ENCODE measurements at regions not wholly inside any gene's neighbourhood (a gene's known extent, or its start where the extent isn't known, plus 50 kb on each side); places are given as distances from the start of the nearest gene placed in this dataset.
"Not testable (repeated sequence)": the region's sequence is repeated elsewhere in the genome, so short reads cannot be mapped to it uniquely, and the experiment has no call there.

GRCh38 chr2:176793792-176794191 lies 418.8 kb upstream of the HNRNPA3 start:
- DNase-seq, result no peak

DNA sequence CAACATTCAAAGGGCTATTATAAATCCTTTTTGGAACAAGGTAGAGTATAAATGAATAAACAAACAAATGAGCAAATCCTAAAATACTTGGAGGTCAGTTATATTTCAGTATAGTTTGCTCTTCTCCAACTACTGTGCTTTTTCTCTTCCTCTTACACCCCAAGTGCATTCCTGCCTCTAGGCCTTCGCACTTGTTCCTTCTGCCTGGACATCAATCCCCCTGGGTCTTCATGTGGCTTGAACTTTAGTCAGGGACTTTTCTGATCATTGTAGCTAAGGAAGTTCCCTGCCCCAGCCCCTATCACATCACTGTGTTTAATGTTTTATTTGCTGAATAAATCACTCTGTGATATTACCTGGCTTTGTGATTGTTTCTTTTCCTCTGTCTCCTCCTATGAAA lies 418.2 kb upstream of the HNRNPA3 start:
- ATAC-seq (peak in 2 of 4 donors; percentile 15 to 44), FAIRE-seq (no peak), DNase-seq (no peak)
- Histone ChIP-seq H3K4me1 (no peaks in the 10 kb centered on the region), H3K9me3 (no peaks in the 10 kb centered on the region), H3K36me3 (no peaks in the 10 kb centered on the region), H3K27ac (no peak overlapping the region), H3K4me3 (no peak overlapping the region), H3K27me3 (no peaks in the 10 kb centered on the region)
- WGBS, 2 donors, result 64 to 74% methylated on average over 1 of the region's 1 CpG
- intact Hi-C loops (cut with DNase I), result no loop called here
- TF ChIP-seq, protein P1, sequence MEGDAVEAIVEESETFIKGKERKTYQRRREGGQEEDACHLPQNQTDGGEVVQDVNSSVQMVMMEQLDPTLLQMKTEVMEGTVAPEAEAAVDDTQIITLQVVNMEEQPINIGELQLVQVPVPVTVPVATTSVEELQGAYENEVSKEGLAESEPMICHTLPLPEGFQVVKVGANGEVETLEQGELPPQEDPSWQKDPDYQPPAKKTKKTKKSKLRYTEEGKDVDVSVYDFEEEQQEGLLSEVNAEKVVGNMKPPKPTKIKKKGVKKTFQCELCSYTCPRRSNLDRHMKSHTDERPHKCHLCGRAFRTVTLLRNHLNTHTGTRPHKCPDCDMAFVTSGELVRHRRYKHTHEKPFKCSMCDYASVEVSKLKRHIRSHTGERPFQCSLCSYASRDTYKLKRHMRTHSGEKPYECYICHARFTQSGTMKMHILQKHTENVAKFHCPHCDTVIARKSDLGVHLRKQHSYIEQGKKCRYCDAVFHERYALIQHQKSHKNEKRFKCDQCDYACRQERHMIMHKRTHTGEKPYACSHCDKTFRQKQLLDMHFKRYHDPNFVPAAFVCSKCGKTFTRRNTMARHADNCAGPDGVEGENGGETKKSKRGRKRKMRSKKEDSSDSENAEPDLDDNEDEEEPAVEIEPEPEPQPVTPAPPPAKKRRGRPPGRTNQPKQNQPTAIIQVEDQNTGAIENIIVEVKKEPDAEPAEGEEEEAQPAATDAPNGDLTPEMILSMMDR (IDR thresholded peaks at IDR 0.05), result no peak

More at GRCh38 chr2:176793792-176794191, 418.8 kb upstream of the HNRNPA3 start:
- H3K9me3 ChIP-seq, result no peaks in the 10 kb centered on the region
- no peaks in the 10 kb centered on the region for H3K27me3 ChIP-seq
- TF ChIP-seq, protein P1 (IDR thresholded peaks at IDR 0.05), result no peak
- 19 to 27% methylated on average over 6 of the region's 6 CpGs for WGBS, 2 donors
- intact Hi-C loops (cut with DNase I), result no loop called here
- FAIRE-seq (no peak), ATAC-seq (peak in 2 of 4 donors; percentile 47 to 57)
- H3K4me1 ChIP-seq, result no peaks in the 10 kb centered on the region
- H3K27ac ChIP-seq, result no peak overlapping the region
- H3K36me3 ChIP-seq, result no peaks in the 10 kb centered on the region
- H3K4me3 ChIP-seq, result no peak overlapping the region

DNA sequence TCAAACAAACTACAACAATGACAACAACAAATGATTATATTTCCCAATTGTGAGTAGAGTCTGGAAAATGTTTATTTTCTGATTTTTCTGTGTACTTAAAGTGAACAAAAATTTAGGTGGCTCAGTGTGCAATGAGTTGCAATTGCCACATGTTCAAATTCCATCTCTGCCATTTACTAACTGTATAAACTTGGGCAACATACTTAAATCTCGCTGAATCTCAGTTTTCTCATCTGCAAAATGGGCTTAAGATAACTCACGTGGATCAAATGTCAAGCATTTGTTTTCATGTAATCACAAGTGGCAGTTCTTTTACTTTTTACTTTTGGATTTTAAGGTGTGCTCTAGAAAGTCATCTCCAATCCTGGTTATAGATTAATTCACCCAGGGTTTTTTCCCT lies 416.8 kb upstream of the HNRNPA3 start:
- Histone ChIP-seq H3K4me3 (no peak overlapping the region), H3K36me3 (no peaks in the 10 kb centered on the region), H3K27me3 (no peaks in the 10 kb centered on the region), H3K9me3 (no peaks in the 10 kb centered on the region), H3K27ac (no peak overlapping the region), H3K4me1 (no peaks in the 10 kb centered on the region)
- DNase-seq, result no peak
- intact Hi-C loops (cut with DNase I), result no loop called here
- TF ChIP-seq, protein P1 (IDR thresholded peaks at IDR 0.05), result no peak
- no peak for FAIRE-seq
- ATAC-seq, result no peak
- WGBS, 2 donors, result 53 to 64% methylated on average over 2 of the region's 2 CpGs

DNA sequence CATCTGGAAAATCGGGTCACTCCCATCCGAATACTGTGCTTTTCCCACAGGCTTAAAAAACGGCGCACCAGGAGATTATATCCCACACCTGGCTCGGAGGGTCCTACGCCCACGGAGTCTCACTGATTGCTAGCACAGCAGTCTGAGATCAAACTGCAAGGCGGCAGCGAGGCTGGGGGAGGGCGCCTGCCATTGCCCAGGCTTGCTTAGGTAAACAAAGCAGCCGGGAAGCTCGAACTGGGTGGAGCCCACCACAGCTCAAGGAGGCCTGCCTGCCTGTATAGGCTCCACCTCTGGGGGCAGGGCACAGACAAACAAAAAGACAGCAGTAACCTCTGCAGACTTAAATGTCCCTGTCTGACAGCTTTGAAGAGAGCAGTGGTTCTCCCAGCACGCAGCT lies 415.9 kb upstream of the HNRNPA3 start:
- intact Hi-C loops (cut with DNase I); ATAC-seq; FAIRE-seq; H3K4me1 ChIP-seq; H3K27ac ChIP-seq; H3K27me3 ChIP-seq; DNase-seq; H3K9me3 ChIP-seq; H3K4me3 ChIP-seq; H3K36me3 ChIP-seq: not testable (repeated sequence)
- 70 to 72% methylated on average over 9 to 12 of the region's 13 CpGs for WGBS, 2 donors

DNA sequence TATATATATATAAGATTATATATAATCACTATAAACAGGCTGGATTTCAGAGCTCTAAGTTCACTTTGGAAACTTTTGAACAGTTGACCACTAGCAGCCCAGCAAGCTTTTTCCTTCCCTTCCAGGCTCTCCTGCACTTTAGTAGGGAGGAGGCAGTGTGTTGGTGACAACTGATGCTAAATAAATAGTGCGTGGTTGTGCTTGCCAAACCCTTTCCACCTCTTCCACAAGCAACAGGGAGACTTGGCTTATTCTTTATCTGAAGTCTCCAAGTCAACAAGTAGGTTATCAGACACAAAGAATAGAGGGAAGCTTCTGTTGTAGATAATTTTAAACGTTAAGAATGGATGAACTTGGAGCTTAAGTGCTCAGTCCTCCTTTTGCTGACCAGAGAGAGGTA lies 408.2 kb upstream of the HNRNPA3 start:
- H3K27ac ChIP-seq, result no peak overlapping the region
- H3K36me3 ChIP-seq, result no peaks in the 10 kb centered on the region
- ATAC-seq (no peak), FAIRE-seq (no peak), DNase-seq (no peak)
- H3K27me3 ChIP-seq, result no peaks in the 10 kb centered on the region
- intact Hi-C loops (cut with DNase I), result no loop called here
- TF ChIP-seq, protein P1 (IDR thresholded peaks at IDR 0.05), result no peak
- no peaks in the 10 kb centered on the region for H3K9me3 ChIP-seq
- no peak overlapping the region for H3K4me3 ChIP-seq
- no peaks in the 10 kb centered on the region for H3K4me1 ChIP-seq
- whole genome bisulfite sequencing, 2 donors, result 18% methylated on average over 2 of the region's 2 CpGs

DNA sequence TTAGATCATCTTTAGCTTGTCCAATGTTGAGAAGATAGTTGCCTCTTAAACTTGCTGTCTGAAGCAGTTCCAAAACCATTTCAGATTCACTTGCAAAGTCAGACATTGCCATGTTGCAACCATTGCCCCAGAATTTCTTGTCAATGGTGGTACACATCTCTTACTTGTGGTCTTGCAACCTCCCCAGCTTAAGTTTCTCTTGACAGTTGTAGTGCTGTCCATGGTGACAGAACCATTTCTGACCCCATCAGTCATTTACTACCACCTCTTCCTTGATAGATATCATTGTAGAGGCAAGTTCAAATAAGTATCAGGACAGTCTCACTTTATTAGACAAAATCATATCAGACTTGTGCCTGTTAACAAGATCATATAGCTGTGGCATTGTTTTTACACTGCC lies 407.2 kb upstream of the HNRNPA3 start:
- Histone ChIP-seq H3K4me3 (no peak overlapping the region), H3K36me3 (no peaks in the 10 kb centered on the region), H3K27ac (no peak overlapping the region), H3K9me3 (no peaks in the 10 kb centered on the region), H3K4me1 (no peaks in the 10 kb centered on the region), H3K27me3 (no peaks in the 10 kb centered on the region)
- TF ChIP-seq, protein P1 (IDR thresholded peaks at IDR 0.05), result no peak
- FAIRE-seq (no peak), DNase-seq (no peak), ATAC-seq (no peak)
- intact Hi-C loops (cut with DNase I), result no loop called here

All from pancreas (tissue), 10 donors.